HG03060 (cell line): ENCODE measurements at regions not wholly inside any gene's neighbourhood (a gene's known extent, or its start where the extent isn't known, plus 50 kb on each side); places are given as distances from the start of the nearest gene placed in this dataset.
"Not testable (repeated sequence)": the region's sequence is repeated elsewhere in the genome, so short reads cannot be mapped to it uniquely, and the experiment has no call there.

Experiments
- ATAC-seq: cut with Tn5 transposase; IDR thresholded peaks from one replicate; pipeline ENCODE4 v1.9.1; 2021; ENCODE audit warnings: low read depth, moderate number of reproducible peaks; ENCODE audit not compliant: unreplicated experiment

DNA sequence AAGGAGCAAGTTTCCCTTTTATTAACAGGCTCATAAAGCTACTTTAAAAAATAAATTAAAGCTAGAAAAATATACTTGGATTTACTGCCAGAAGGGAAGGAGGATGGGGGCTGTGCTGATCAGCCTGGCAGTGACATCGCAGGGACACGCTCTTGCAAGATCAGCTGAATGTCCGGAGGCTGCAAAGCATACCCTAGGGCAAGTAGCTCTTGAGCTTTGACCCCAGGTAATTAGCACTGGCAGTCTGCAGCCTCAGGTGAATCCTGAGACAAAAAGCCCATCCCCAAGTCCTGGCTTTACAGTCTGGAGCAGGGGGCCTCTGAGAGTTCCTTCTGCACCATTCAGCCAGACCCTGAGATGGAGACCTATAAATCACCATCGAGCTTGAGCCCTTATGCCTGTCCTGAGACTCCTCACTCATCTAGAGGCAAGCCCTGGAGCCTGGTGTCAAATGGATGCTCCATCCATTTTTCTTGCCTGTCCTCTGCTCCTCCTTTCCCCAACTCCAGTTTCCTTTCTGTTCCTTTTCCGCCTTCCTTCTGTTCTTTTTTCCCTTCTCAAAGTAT, 131.7 kb downstream of the TMEM114 start:
- ATAC-seq = no peak

DNA sequence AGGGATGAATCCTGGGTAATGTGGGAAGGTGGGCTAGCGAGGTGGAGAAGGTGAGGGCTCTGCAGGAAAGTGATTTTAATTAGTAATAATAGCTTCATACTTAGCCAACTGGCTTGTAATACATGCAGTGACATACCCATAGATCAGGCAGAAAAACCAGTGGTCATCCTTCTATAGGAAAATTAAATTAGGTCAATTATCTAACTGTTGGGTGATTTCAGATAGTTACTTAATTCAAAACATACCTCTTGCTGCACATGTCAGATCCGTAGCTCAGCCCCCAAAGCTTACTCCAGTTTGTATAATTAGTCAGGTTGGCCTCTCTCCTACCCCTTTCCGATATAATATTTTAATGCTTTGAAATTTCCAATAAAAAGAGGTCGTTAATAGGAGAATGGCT, 137.0 kb downstream of the TMEM114 start:
- no peak for ATAC-seq

DNA sequence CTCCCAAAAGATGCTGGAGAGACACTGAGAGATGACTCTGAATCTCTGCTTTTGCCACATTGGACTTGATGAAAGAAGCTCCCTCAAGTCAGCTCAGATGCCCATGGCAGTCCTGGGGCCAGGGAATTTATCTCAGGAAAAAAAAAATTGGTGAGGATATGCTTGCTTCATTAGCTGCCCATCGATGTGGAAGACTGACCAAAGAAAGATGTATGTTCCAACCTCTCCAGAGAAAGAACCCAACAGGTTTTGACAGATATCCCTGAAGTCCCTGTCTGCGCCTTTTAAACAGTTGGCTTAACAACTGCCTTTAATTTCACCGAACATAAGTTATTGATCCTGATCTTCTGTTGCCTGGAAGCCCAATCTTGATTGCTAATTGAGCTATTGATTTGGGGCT, 137.4 kb downstream of the TMEM114 start:
- no peak for ATAC-seq

DNA sequence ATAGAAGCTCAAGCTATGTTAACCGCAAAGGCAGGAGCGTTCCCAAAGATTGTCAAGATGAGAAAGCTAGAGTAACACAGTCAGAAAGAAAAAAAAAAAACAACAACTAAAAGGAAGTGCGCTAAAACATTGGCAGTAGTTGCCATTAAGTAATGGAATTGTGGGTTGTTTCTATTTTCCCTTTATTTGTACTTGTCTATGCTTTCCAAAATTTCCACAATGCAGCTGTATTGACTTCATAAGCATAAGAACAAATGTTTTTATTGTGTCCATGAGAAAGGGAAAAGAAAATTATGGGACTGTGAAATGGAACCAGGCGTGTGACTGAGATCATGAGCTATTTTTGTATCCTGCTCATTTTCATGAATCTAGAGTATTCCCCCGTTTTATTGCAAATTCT, 153.4 kb downstream of the TMEM114 start:
- ATAC-seq = no peak

DNA sequence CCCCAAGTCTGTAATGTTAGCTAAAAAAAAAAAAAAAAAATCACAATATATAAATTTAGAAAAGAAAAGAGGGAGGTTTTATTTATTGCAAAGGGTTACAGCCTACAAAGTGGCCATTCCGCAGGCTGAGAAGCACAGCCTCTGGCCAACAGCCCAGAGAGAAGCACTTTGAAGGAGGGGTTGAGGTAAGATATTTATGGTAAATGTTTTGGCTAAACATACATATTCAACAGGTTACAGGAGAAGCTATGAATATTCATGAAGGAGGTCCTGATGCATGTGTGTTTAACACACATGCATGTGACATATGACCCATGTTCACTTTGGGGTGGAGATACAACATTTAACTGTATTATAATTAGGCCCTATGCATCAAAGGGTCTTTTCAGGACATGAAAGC, 158.5 kb downstream of the TMEM114 start:
- ATAC-seq = no peak

DNA sequence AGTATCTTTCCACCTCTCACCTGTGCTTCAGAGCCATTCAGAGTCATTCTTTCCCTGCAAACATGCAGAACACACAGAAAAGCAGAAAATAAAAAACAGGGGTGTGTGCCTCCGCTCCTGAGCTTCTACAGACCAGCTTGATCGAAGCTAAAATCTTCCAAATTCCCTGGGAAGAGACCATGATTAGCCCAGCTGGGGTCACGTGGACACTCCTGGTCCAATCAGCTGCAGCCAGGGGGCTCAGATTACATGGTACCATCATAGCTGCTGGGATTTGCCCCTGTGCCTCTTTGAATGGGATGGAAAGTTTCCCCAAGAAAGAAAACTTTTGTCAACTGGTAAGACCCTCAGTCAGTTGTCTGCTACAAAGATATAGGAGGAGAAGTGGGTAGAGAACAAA, 159.9 kb downstream of the TMEM114 start:
- no peak for ATAC-seq

DNA sequence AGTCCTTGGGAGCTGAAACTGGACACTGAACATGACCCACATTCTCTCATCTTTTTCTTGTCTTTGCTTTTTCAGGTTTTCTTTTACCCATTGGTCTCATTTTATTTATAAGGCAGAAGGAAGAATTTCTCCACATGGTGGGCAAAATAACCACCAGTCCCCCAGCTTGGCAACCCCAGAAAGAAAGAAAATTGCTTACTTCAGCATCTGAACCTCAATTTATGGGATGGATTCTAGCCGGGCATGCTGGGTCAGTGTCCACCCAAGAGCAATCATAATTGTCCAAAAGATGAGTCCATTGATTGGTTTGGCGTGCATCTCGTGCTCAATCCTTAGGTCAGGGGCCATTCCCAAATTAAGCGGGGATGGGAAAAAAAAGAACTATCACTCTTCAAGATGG, 163.7 kb downstream of the TMEM114 start:
- ATAC-seq = no peak

DNA sequence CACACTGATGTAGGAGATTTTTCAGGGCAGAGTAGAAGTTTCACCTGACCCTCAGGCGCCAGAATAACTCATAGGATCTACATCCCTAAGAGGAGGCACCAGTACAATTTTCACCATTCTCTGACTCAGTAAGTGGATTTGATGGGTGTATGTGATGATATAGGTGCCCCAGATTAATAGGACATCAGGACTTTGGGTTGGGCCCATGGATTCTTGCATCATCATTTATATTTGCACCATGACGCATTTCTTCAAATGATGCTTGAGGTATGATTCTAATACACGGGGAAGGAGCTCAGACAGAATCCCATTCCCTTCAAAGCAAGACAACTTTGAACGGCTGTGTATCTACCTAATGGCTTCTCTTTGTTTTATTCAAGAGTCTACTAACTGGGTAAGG, 173.2 kb downstream of the TMEM114 start:
- no peak for ATAC-seq

DNA sequence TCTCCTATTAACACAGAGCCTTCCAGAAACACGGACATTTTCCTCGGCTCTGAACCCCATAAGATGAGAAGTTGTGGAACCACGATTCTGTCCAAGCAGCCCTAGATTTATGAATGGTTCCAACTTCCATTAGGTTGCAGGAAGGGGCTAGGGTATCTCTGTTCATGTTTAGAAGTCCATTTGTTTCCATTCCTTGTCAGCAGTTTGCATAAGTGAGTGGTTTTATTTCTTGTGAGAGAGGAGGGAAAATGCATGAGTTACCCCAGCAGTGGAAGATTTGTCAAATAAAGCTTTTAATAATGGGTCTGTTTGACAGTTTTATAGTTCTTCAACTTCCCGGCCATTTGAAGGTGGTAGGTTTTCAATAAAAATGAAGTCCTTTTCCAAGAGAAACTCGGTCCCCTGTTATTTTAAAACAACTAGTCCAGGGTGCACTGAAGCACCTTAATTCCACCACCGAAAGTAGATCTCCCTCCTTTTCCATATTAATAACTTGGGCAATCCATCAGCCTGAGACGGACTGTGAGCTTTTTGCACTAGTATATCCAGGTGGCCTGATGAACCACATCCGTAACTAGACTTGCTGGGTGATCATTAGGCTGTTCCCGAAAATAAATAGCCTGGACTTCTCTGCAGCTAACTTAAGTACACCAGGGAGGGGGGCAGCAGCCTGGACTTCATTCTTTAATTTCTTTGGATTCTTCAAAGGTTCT, 181.3 kb downstream of the TMEM114 start:
- no peak for ATAC-seq

DNA sequence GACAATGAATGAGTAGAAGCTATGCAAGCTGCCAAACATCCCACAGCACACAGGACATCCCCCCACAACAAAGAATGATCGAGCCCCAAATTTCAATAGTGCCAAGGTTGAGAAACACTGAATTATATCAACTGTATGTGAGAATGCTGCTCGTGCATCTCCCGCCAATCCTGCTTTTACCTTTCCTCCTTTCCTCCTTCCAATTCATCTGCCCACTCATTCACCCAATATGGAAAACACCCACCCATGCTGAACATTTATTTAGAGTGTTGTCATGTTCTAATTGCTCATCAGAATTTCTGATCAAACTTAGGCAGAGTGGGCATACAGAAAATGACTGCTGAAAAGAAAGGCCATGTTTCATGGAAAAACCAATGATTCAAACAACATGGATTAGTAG, 183.0 kb downstream of the TMEM114 start:
- no peak for ATAC-seq

DNA sequence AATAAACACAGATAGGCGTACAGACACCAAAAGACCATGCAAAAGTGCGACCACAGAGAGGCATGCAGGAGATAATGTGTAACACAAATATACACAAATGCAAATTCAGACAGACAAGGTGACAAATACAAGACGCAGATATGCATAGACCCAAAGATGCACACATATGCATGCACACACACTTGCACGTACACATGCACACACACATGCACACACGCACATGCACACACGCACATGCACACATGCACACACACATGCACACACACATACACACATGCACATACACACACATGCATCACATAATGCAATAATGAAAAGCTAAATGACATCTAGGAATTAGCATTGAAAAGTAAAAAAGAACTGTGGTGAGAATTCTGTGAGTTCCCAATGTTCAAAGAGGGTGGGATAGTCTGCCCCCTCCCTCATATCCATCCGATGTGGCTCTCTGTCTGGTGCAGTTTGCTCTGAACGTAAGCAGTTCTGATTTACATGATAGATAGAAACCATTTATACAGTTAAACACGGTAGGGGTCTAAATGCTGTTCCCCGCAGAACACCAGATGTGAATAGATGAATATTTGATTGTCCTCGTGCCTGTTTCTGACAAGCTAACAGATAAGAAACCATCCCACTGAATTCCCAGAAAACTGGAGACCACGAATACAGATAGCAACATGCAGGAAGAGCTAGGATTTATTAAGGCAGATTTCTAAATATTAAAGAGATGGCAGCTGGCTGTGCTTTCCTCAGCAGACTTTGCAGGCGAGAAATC, 186.1 kb downstream of the TMEM114 start:
- ATAC-seq = no peak

DNA sequence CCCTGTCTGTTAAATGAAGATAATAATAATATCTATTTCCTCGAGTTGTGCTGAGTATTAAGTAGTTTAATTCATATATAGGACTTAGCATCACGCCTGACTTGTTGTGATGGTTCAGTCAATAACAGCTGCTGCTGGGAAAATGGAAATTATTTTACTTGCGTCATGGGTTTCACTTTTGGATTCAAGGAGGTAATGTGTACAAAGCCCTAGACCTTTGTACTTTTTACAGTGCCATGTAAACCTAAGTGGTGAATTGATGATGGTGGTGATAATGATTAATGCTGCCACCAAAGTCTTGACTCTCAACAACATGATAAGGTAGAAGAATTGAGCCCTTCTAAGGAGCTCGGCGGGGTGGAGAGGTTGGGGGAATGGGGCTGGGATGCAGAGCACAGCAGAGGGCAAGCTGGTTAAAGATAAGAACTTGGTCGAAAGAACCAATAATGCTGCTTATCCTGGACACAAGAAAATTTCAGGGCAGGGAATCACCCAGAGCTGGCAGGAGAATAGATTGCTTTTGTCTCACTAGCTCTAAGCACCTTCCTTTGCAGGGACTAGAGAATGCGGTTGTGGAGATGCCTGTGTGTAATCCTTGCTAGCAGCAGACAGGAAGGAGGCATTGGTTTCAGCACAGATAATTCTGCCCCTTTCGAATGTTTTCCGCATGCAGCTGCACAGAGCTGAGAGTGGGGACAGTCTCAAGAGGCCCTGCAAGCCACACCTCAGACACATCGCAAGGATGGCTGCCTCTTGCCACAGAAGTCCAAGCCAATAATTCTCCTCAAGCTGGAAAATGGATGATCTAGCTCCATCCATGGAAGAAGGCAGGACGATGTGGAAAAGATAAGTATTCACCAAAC, 187.1 kb downstream of the TMEM114 start:
- no peak for ATAC-seq

DNA sequence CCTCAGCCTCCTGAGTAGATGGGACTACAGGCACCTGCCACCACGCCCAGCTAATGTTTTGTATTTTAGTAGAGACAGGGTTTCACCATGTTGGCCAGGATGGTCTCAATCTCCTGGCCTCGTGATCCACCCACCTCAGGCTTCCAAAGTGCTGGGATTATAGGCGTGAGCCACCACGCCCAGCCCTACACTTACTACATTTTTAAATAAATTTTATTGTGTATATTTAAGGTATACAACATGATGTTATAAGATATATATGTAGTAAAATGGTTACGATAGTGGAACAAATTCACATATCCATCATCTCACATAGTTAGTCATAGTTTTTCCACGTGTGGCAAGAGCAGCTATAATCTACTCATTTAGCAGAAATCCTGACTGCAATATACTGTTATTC, 189.6 kb downstream of the TMEM114 start:
- ATAC-seq = not testable (repeated sequence)

DNA sequence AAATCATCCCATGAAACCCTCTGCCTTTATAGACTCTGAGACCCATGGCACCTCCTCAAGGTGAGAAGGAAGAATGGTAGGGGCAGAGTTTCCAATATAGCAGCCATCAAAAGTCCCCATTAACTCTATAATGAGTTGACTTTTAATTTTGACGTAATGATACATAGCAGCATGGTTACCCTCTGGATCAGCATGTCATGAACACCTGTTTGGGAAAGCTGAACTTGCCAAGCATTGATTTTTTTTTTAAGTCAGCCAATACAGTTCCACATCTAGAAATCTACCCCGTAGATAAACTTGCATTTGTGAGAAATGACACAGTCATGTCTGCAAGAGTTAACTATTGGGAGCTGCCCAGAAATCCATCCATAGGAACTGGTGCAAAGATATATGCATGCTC, 191.8 kb downstream of the TMEM114 start:
- ATAC-seq = no peak

DNA sequence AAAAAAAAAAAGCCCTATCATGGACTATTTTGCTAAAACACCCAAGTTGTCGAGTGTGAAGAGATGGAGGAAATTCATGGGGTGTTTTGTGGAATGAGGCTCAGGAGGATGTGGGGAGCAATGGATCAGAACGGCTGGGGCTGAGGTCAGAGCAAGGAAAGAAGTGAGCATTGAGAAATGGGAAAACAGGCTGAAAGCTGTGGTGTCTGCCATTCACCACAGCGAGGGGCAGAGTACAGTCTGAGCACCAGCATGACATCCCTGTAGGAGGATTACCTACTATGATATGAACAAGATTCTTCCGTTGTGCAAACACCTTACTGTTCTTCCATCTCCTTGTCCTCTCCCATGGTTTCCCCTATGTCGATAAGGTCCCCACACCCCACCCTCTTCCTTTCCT, 193.1 kb downstream of the TMEM114 start:
- ATAC-seq = no peak

DNA sequence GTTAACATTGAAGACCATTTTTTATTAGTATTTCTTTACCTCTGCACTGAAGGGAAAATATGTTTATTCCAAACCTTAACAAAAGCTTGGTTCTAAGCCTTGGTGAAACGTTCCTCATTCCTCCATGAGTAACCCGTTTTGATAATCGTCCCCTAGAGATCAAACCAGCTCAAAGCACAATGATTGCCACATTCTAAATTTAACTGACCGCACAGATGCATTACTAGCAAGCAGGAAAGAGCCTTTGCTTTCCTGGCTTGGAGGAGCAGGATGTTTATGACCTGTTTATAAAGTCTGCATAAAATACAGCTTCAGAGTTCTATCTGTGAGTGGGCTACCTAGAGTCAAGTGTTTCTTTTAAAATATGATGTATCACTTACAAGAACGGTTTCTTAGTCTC, 193.8 kb downstream of the TMEM114 start:
- ATAC-seq = no peak

DNA sequence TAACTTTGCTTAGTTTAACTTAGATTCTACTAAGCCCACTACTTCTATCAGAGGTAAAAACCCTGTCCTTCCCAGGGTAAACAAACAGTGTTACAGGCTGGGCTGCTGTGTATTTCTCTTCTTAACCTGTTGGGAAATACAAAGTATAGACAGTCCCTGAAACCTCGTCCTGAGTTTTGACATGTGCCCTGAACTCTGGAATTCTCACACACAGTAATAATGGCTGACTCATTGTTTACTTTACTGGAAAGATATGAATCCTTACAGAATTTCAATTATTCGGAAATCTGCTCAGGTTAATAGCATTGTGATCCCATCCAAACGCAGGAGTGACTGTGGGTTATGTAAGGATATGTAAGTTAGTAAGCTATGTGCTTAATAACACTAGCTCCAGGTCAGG, 199.1 kb downstream of the TMEM114 start:
- ATAC-seq = no peak

DNA sequence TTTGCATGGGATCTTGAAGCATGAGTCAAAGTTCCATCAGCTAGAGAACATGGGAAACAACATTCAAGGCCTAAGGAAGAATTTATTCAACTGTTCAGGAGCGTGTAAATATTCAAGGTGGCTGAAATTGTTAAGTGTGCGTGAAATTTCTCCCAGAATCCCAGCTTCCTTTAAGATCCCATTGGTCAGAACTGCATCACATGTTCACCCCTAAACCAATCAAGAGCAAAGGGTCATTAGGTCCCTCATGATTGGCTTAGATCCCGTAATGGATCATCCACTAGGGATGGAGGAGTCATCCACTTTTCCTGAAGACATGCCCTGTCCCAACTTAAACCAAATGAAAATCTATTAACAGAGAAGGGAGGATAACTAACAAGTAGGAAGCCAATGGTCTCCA, 201.6 kb downstream of the TMEM114 start:
- no peak for ATAC-seq

DNA sequence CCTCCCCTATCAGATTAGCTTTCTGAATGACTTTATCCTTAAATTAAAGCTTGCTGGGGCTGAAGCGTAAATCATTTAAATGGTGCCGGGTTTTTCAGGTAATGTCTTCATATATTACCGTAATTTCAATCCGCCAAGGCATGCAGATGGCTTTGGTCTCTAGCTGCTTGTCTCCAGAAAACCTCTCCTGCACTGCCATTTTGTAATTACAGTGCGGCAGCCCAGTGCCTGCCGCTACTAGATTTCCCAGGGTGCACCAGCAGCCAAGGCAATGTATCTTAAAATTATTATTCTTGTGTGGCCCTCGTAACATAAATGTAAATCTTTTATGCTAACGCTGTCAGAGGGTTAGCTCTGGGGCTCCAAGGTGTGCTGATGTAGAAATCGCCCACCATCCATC, 208.5 kb downstream of the TMEM114 start:
- ATAC-seq = no peak

DNA sequence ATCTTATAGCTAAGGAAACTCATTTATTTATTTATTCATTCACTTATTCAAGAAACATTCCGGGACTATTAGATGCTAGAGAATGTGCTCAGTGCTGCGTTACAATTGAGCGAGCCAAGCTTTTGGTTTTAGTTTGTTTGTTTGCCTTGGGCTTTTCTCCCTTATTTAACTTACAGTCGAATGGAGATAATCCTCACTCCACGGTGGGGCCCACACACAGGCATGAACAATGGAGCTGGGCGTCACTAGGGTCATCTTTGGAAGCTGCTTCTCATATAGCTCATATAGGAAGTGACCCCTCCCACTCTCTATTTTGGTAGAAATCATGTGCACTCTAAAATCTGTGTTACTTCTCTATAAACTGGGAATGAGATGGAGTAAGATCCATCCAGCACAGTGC, 210.0 kb downstream of the TMEM114 start:
- no peak for ATAC-seq

DNA sequence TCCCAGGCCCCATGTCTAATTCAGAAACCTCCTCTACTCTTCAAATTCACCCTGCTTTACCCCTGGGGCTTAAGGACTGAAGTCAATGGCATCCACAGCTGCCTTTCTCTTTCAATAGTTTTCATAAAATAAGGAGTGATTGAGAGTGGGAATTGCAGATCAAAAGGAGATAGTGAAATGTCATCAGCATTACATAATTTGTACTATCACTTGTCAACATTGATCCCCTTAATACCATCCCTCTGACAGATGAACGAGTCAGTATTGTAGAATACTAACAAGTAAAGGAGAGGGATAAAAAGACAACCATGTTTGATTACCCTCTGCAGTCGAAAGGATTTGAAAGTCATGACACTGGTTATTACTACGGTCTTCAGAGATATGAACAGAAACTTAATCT, 212.4 kb downstream of the TMEM114 start:
- ATAC-seq = no peak
